ENCODE measurements at regions not wholly inside any gene's neighbourhood (a gene's known extent, or its start where the extent isn't known, plus 50 kb on each side); places are given as distances from the start of the nearest gene placed in this dataset.
A peak's percentile ranks its signal among the peaks of the same experiment; 100 is the strongest.

GRCh38 chr3:61357902-61358301 lies 106.7 kb upstream of the FHIT start:
- Histone ChIP-seq H3K9ac (ENCODE audit: low read depth in 1 of 2, low read length in 2 of 2) (no peak overlapping the region), H3K27ac (ENCODE audit: low read depth in 1 of 2, low read length in 2 of 2) (no peak overlapping the region), H3K27me3 (ENCODE audit: control insufficient read depth in 4 of 4, insufficient read depth in 4 of 4, low read length in 3 of 4) (no peaks in the 10 kb centered on the region), H3K36me3 (ENCODE audit: control insufficient read depth in 4 of 4, insufficient read depth in 3 of 4, low read depth in 1 of 4, low read length in 3 of 4) (no peaks in the 10 kb centered on the region), H3K4me3 (ENCODE audit: low read depth in 1 of 3, low read length in 3 of 3) (no peak overlapping the region), H3K4me1 (ENCODE audit: control insufficient read depth in 4 of 4, insufficient read depth in 4 of 4, low read length in 3 of 4) (no peaks in the 10 kb centered on the region), H3K9me3 (ENCODE audit: control insufficient read depth in 4 of 4, low read length in 3 of 4) (no peaks in the 10 kb centered on the region)
- no peak for DNase-seq (ENCODE audit: low spot score)
- WGBS = 88% methylated on average over 1 of the region's 1 CpG
- no peak for TF ChIP-seq TAF1 (conservative IDR thresholded peaks at IDR 0.05)
- TF ChIP-seq ATF3 (IDR thresholded peaks at IDR 0.05) = no peak
- no peak for TF ChIP-seq HNF4G (IDR thresholded peaks at IDR 0.05)
- TF ChIP-seq EGR1 (IDR thresholded peaks at IDR 0.05; ENCODE audit: low read depth in 2 of 2) = no peak
- TF ChIP-seq FOXA2 (IDR thresholded peaks at IDR 0.05) = no peak
- no peak for TF ChIP-seq FOXA1 (IDR thresholded peaks at IDR 0.05)
- TF ChIP-seq YY1 (IDR thresholded peaks at IDR 0.05) = no peak
- TF ChIP-seq NR2F2 (IDR thresholded peaks at IDR 0.05) = no peak
- TF ChIP-seq GABPA (IDR thresholded peaks at IDR 0.05 in 1 of 2, conservative IDR thresholded peaks at IDR 0.05 in 1 of 2) = no peak
- no peak for TF ChIP-seq JUND (IDR thresholded peaks at IDR 0.05)
- TF ChIP-seq HNF4A (conservative IDR thresholded peaks at IDR 0.05) = no peak

- WGBS = 29% methylated on average over 2 of the region's 2 CpGs
- TF ChIP-seq TAF1 (conservative IDR thresholded peaks at IDR 0.05) = no peak
- TF ChIP-seq RAD21 (IDR thresholded peaks at IDR 0.05) = peak in 1 of 2 donors; percentile 17
- TF ChIP-seq EGR1 (IDR thresholded peaks at IDR 0.05; ENCODE audit: low read depth in 2 of 2) = no peak
- TF ChIP-seq CTCF (IDR thresholded peaks at IDR 0.05; ENCODE audit: low read depth, low read length, missing input control) = no peak
- no peak for TF ChIP-seq YY1 (IDR thresholded peaks at IDR 0.05)
- TF ChIP-seq JUND (IDR thresholded peaks at IDR 0.05) = no peak
- TF ChIP-seq MAX (IDR thresholded peaks at IDR 0.05) = no peak
- TF ChIP-seq ZBTB33 (IDR thresholded peaks at IDR 0.05) = no peak
- TF ChIP-seq HNF4A (conservative IDR thresholded peaks at IDR 0.05) = no peak
- no peak for TF ChIP-seq GABPA (IDR thresholded peaks at IDR 0.05 in 1 of 2, conservative IDR thresholded peaks at IDR 0.05 in 1 of 2)
- TF ChIP-seq FOXA1 (IDR thresholded peaks at IDR 0.05) = no peak
- TF ChIP-seq FOXA2 (IDR thresholded peaks at IDR 0.05) = no peak
- no peak for TF ChIP-seq ATF3 (IDR thresholded peaks at IDR 0.05)
- peak; percentile 31 to 43 for TF ChIP-seq RXRA (IDR thresholded peaks at IDR 0.05)
- no peak for TF ChIP-seq HNF4G (IDR thresholded peaks at IDR 0.05)
- TF ChIP-seq NR2F2 (IDR thresholded peaks at IDR 0.05) = peak; percentile 83
- peak; percentile 10 for TF ChIP-seq SP1 (IDR thresholded peaks at IDR 0.05)
- no peak for TF ChIP-seq REST (IDR thresholded peaks at IDR 0.05)
- peak; percentile 38 for DNase-seq (ENCODE audit: low spot score)
- Histone ChIP-seq H3K9ac (ENCODE audit: low read depth in 1 of 2, low read length in 2 of 2) (no peak overlapping the region), H3K27ac (ENCODE audit: low read depth in 1 of 2, low read length in 2 of 2) (no peak overlapping the region), H3K9me3 (ENCODE audit: control insufficient read depth in 4 of 4, low read length in 3 of 4) (no peaks in the 10 kb centered on the region), H3K4me1 (ENCODE audit: control insufficient read depth in 4 of 4, insufficient read depth in 4 of 4, low read length in 3 of 4) (no peaks in the 10 kb centered on the region), H3K4me3 (ENCODE audit: low read depth in 1 of 3, low read length in 3 of 3) (no peak overlapping the region), H3K27me3 (ENCODE audit: control insufficient read depth in 4 of 4, insufficient read depth in 4 of 4, low read length in 3 of 4) (no peaks in the 10 kb centered on the region), H3K36me3 (ENCODE audit: control insufficient read depth in 4 of 4, insufficient read depth in 3 of 4, low read depth in 1 of 4, low read length in 3 of 4) (no peaks in the 10 kb centered on the region)
Measured at GRCh38 chr3:61358364-61358763, 107.1 kb upstream of the FHIT start.

All from liver (tissue), 8 donors.